SU-DHL-6 (cell line): ENCODE measurements at regions not wholly inside any gene's neighbourhood (a gene's known extent, or its start where the extent isn't known, plus 50 kb on each side); places are given as distances from the start of the nearest gene placed in this dataset.

ENCODE experiments used
- H2AFZ ChIP-seq: fragments of 200-600 bp; sonication (generic); 2 replicates; pipeline ENCODE4 v1.6.1; 2014; ENCODE audit warnings: low read depth, mild to moderate bottlenecking, moderate library complexity, mixed read lengths, antibody characterized with exemption, low read length; ENCODE audit not compliant: severe bottlenecking
- H3F3A ChIP-seq: fragments of 200-600 bp; shearing (Covaris generic); 2 replicates; pipeline ENCODE4 v1.6.0; 2016; ENCODE audit warnings: antibody characterized with exemption, mild to moderate bottlenecking; ENCODE audit not compliant: insufficient read depth
- H3K27ac ChIP-seq: fragments of 200-600 bp; sonication (generic); 2 replicates; pipeline ENCODE4 v1.5.1; 2016; ENCODE audit warnings: low read depth, mild to moderate bottlenecking, low read length, moderate library complexity, mixed read lengths
- H3K27me3 ChIP-seq: fragments of 200-600 bp; sonication (generic), shearing (Covaris generic); 2 replicates; pipeline ENCODE4 v1.6.0; 2014; ENCODE audit warnings: mild to moderate bottlenecking, low read length
- H3K36me3 ChIP-seq: fragments of 200-600 bp; sonication (generic); 2 replicates; pipeline ENCODE4 v1.6.1; 2014; ENCODE audit warnings: mild to moderate bottlenecking, low read length, mixed read lengths
- H3K4me2 ChIP-seq: fragments of 300-600, 200-600 bp; shearing (Covaris generic), sonication (generic); 2 replicates; pipeline ENCODE4 v1.6.0; 2014; ENCODE audit warnings: low read length, low read depth, mild to moderate bottlenecking; ENCODE audit not compliant: poor library complexity, severe bottlenecking
- H3K4me3 ChIP-seq: fragments of 200-600 bp; sonication (generic); 2 replicates; pipeline ENCODE4 v1.5.1; 2014; ENCODE audit warnings: antibody characterized with exemption, low read length, mild to moderate bottlenecking, mixed read lengths; ENCODE audit not compliant: insufficient read depth, poor library complexity, severe bottlenecking
- H3K79me2 ChIP-seq: fragments of 200-600 bp; sonication (generic); 2 replicates; pipeline ENCODE4 v1.6.1; 2014; ENCODE audit warnings: mild to moderate bottlenecking, low read length, moderate library complexity; ENCODE audit not compliant: insufficient read depth
- H3K9ac ChIP-seq: fragments of 200-600 bp; sonication (generic); 2 replicates; pipeline ENCODE4 v1.7.0; 2014; ENCODE audit warnings: mild to moderate bottlenecking, low read length
- H3K9me2 ChIP-seq: fragments of 200-600 bp; sonication (generic); replicated peaks from 2 replicates; pipeline ENCODE4 v1.6.1; 2014; ENCODE audit warnings: low read length; ENCODE audit not compliant: insufficient read depth
- H3K9me3 ChIP-seq: fragments of 200-600 bp; sonication (generic); 2 replicates; pipeline ENCODE4 v1.6.1; 2014; ENCODE audit warnings: low read length, mixed read lengths; ENCODE audit not compliant: insufficient read depth
- H4K20me1 ChIP-seq: fragments of 200-600 bp; sonication (generic); 2 replicates; pipeline ENCODE4 v1.6.1; 2014; ENCODE audit warnings: low read depth, mild to moderate bottlenecking, antibody characterized with exemption, low read length, moderate library complexity, mixed read lengths
- CTCF ChIP-seq: fragments of 200-600 bp; sonication (generic); IDR thresholded peaks from one replicate; pipeline ENCODE4 v1.5.1; 2017; ENCODE audit warnings: antibody characterized with exemption, mild to moderate bottlenecking, low read length, moderate library complexity; ENCODE audit not compliant: insufficient read depth, poor library complexity, severe bottlenecking
- EZH2phosphoT487 ChIP-seq: fragments of 200-600 bp; sonication (generic), shearing (Covaris generic); conservative IDR thresholded peaks from 2 replicates; pipeline ENCODE4 v1.6.1; 2018; ENCODE audit warnings: mild to moderate bottlenecking, antibody characterized with exemption, low read length, moderate library complexity, mixed read lengths

- no peaks in the 10 kb centered on the region for H3K27me3 ChIP-seq
- H3K4me3 ChIP-seq: no peak overlapping the region
- no peak overlapping the region for H2AFZ ChIP-seq
- H4K20me1 ChIP-seq: no peaks in the 10 kb centered on the region
- H3K79me2 ChIP-seq: no peaks in the 10 kb centered on the region
- H3K9me2 ChIP-seq: no peaks in the 10 kb centered on the region
- H3F3A ChIP-seq: no peaks in the 10 kb centered on the region
- no peak overlapping the region for H3K4me2 ChIP-seq
- H3K9me3 ChIP-seq: no peaks in the 10 kb centered on the region
- TF ChIP-seq CTCF (no peak), EZH2phosphoT487 (no peak)
- no peak overlapping the region for H3K9ac ChIP-seq
- H3K27ac ChIP-seq: no peak overlapping the region
- H3K36me3 ChIP-seq: no peaks in the 10 kb centered on the region
Observed at GRCh38 chr14:30456296-30456695, 102.7 kb upstream of the G2E3 start.

DNA sequence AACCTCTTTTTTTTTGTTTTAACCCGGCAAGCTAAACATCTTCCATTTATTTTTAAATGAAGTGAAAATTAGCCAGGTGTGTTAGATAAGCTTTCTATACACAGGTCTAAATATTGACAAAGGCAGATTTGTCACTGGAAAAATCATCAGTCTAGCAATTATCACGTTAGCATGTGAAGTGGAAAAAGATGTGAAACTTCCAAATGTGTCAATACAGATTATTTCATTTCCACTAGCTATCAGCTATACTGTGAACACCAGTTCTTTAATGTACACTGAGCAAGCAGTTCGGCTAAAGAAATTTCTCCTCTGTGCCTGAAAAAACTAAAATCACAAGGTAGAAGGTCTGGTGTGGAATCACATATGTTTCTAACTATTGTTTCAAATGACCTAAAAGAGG is 96.6 kb upstream of the G2E3 start:
- Histone ChIP-seq H3F3A (no peaks in the 10 kb centered on the region), H4K20me1 (no peaks in the 10 kb centered on the region), H3K9ac (no peak overlapping the region), H3K9me3 (no peaks in the 10 kb centered on the region), H3K36me3 (no peaks in the 10 kb centered on the region), H3K4me3 (no peak overlapping the region), H2AFZ (no peak overlapping the region), H3K79me2 (no peaks in the 10 kb centered on the region), H3K27ac (no peak overlapping the region), H3K4me2 (no peak overlapping the region), H3K9me2 (no peaks in the 10 kb centered on the region), H3K27me3 (no peaks in the 10 kb centered on the region)
- TF ChIP-seq CTCF (no peak), EZH2phosphoT487 (no peak)

DNA sequence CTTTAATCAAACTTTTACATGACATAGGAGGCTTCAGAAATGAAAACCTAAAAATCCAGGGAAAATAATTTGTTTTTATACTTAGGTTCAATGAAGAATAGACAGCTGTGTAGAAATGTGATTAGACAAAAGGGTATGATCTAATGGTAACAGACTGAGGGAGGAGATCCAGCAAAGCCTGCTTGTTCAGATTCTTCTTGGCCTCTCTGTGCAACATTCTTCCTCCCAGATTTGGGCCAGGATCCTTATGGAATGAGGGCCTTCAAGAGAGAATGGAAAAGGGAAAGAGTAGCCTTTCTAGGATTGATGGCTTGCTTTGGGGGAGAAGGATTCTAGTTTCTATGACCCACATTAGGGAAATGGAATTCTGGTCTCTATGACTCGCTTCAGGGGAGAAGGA is 94.5 kb upstream of the G2E3 start:
- Histone ChIP-seq H3K4me2 (no peak overlapping the region), H3K9me2 (no peaks in the 10 kb centered on the region), H3K27ac (no peak overlapping the region), H3K36me3 (no peaks in the 10 kb centered on the region), H3F3A (no peaks in the 10 kb centered on the region), H3K9me3 (no peaks in the 10 kb centered on the region), H2AFZ (no peak overlapping the region), H3K9ac (no peak overlapping the region), H4K20me1 (no peaks in the 10 kb centered on the region), H3K27me3 (no peaks in the 10 kb centered on the region), H3K79me2 (no peaks in the 10 kb centered on the region), H3K4me3 (no peak overlapping the region)
- TF ChIP-seq CTCF (no peak), EZH2phosphoT487 (no peak)

DNA sequence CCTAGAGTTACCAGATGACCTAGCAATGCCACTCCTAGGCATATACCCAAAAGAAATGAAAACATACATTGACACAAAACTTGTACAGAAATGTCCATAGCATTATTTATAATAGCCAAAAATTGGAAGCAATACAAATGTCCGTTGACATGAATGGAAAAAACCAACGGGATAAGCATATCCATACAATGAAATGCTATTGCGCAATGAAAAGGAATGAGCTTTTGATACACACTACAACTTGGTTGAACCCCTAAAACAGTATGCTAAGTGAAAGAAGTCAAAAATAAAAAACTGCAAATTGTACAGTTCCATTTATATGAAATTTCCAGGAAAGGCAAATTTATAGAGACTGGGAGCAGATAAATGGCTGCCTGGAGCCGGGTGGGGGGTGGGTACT is 90.6 kb upstream of the G2E3 start:
- no peaks in the 10 kb centered on the region for H3K27me3 ChIP-seq
- no peaks in the 10 kb centered on the region for H3F3A ChIP-seq
- H3K4me3 ChIP-seq: no peak overlapping the region
- H3K79me2 ChIP-seq: no peaks in the 10 kb centered on the region
- H4K20me1 ChIP-seq: no peaks in the 10 kb centered on the region
- H3K36me3 ChIP-seq: no peaks in the 10 kb centered on the region
- no peak overlapping the region for H3K4me2 ChIP-seq
- H3K9me2 ChIP-seq: no peaks in the 10 kb centered on the region
- no peak overlapping the region for H3K27ac ChIP-seq
- no peak overlapping the region for H2AFZ ChIP-seq
- H3K9me3 ChIP-seq: no peaks in the 10 kb centered on the region
- H3K9ac ChIP-seq: no peak overlapping the region
- TF ChIP-seq CTCF (no peak), EZH2phosphoT487 (no peak)
